ENCODE measurements at regions not wholly inside any gene's neighbourhood (a gene's known extent, or its start where the extent isn't known, plus 50 kb on each side); places are given as distances from the start of the nearest gene placed in this dataset.

GRCh38 chr18:27666016-27666415, 480.9 kb upstream of the CHST9 start:
- H3K36me3 Mint-ChIP-seq, result no peaks in the 10 kb centered on the region
- H3K4me2 ChIP-seq (replicated peaks; ENCODE audit: extremely low read depth, low read length, poor library complexity, severe bottlenecking), result no peak overlapping the region

GRCh38 chr18:27665264-27665799, 480.2 kb upstream of the CHST9 start:
- TF ChIP-seq CTCF (IDR thresholded peaks at IDR 0.05), result no peak
- H3K36me3 Mint-ChIP-seq, result no peaks in the 10 kb centered on the region
- H3K4me1 ChIP-seq (ENCODE audit: control insufficient read depth in 1 of 2, insufficient read depth in 2 of 2, low read length in 2 of 2), result no peaks in the 10 kb centered on the region
- H3K27me3 Mint-ChIP-seq (ENCODE audit: low read depth in 3 of 3), result no peaks in the 10 kb centered on the region
- H3K36me3 ChIP-seq (replicated peaks in 1 of 2; ENCODE audit: control insufficient read depth in 1 of 2, insufficient read depth in 2 of 2, low read length in 2 of 2), result no peaks in the 10 kb centered on the region
- no peak overlapping the region for H3K4me3 ChIP-seq (replicated peaks in 1 of 3; ENCODE audit: low read depth in 2 of 3, low read length in 3 of 3)
- no peak for DNase-seq
- H3K9me3 ChIP-seq (replicated peaks in 1 of 2; ENCODE audit: control insufficient read depth in 1 of 2, insufficient read depth in 1 of 2, low read length in 2 of 2), result no peaks in the 10 kb centered on the region
- no peaks in the 10 kb centered on the region for H3K79me2 ChIP-seq (ENCODE audit: insufficient read depth, low read length)
- no CpG with 5 or more reads among the region's 5 CpGs for WGBS (ENCODE audit: insufficient coverage)
- no peak overlapping the region for H3K27ac ChIP-seq (ENCODE audit: low read depth in 1 of 2, low read length in 2 of 2)
- no peaks in the 10 kb centered on the region for H3K4me1 Mint-ChIP-seq
- H4K20me1 ChIP-seq (ENCODE audit: insufficient read depth, low read length), result no peaks in the 10 kb centered on the region
- H3K4me3 Mint-ChIP-seq, result no peak overlapping the region
- no peak overlapping the region for H3K4me2 ChIP-seq (replicated peaks; ENCODE audit: extremely low read depth, low read length, poor library complexity, severe bottlenecking)
- no peaks in the 10 kb centered on the region for H3K27me3 ChIP-seq (ENCODE audit: control insufficient read depth in 2 of 2, insufficient read depth in 2 of 2, low read length in 2 of 2)
- intact Hi-C loops (cut with micrococcal nuclease), result no loop called here
- H3K9ac ChIP-seq (ENCODE audit: insufficient read depth, low read length, poor library complexity, severe bottlenecking), result no peak overlapping the region
- peaks cover 0 to 4% (median 0%) of the 10 kb centered on the region in 7 donors for H3K9me3 Mint-ChIP-seq
- no peak overlapping the region for H2AFZ ChIP-seq (ENCODE audit: insufficient read depth, low read depth, low read length, poor library complexity, severe bottlenecking)
- H3K27ac Mint-ChIP-seq, result no peak overlapping the region

More at GRCh38 chr18:27666016-27666415, 480.9 kb upstream of the CHST9 start:
- Mint-ChIP-seq H3K27me3 (ENCODE audit: low read depth in 3 of 3) (no peaks in the 10 kb centered on the region), H3K4me3 (no peak overlapping the region), H3K4me1 (no peaks in the 10 kb centered on the region), H3K9me3 (peaks cover 0 to 4% (median 0%) of the 10 kb centered on the region in 7 donors), H3K27ac (no peak overlapping the region)
- WGBS (ENCODE audit: insufficient coverage), result 100% methylated on average over 1 of the region's 3 CpGs
- Histone ChIP-seq H3K27ac (ENCODE audit: low read depth in 1 of 2, low read length in 2 of 2) (no peak overlapping the region), H2AFZ (ENCODE audit: insufficient read depth, low read depth, low read length, poor library complexity, severe bottlenecking) (no peak overlapping the region), H3K36me3 (replicated peaks in 1 of 2; ENCODE audit: control insufficient read depth in 1 of 2, insufficient read depth in 2 of 2, low read length in 2 of 2) (no peaks in the 10 kb centered on the region), H3K9me3 (replicated peaks in 1 of 2; ENCODE audit: control insufficient read depth in 1 of 2, insufficient read depth in 1 of 2, low read length in 2 of 2) (no peaks in the 10 kb centered on the region), H3K9ac (ENCODE audit: insufficient read depth, low read length, poor library complexity, severe bottlenecking) (no peak overlapping the region), H3K79me2 (ENCODE audit: insufficient read depth, low read length) (no peaks in the 10 kb centered on the region), H3K4me3 (replicated peaks in 1 of 3; ENCODE audit: low read depth in 2 of 3, low read length in 3 of 3) (no peak overlapping the region), H3K27me3 (ENCODE audit: control insufficient read depth in 2 of 2, insufficient read depth in 2 of 2, low read length in 2 of 2) (no peaks in the 10 kb centered on the region), H3K4me1 (ENCODE audit: control insufficient read depth in 1 of 2, insufficient read depth in 2 of 2, low read length in 2 of 2) (no peaks in the 10 kb centered on the region), H4K20me1 (ENCODE audit: insufficient read depth, low read length) (no peaks in the 10 kb centered on the region)
- intact Hi-C loops (cut with micrococcal nuclease), result no loop called here
- no peak for DNase-seq
- TF ChIP-seq CTCF (IDR thresholded peaks at IDR 0.05), result no peak
